Lower leg skin (tissue), 3 donors: ENCODE measurements at regions not wholly inside any gene's neighbourhood (a gene's known extent, or its start where the extent isn't known, plus 50 kb on each side); places are given as distances from the start of the nearest gene placed in this dataset.
"Not testable (repeated sequence)": the region's sequence is repeated elsewhere in the genome, so short reads cannot be mapped to it uniquely, and the experiment has no call there.

Experiments used
- CTCF ChIP-seq, 3 donors: fragments of 450-650 bp; IDR thresholded peaks; one replicate each; pipeline ENCODE4 v1.5.1; 2016; ENCODE audit warnings: antibody characterized with exemption in 3 of 3, mild to moderate bottlenecking in 3 of 3, moderate library complexity in 2 of 3
- POLR2A ChIP-seq, 2 donors: fragments of 450-650 bp; IDR thresholded peaks; one replicate each; pipeline ENCODE4 v1.6.1; 2016 to 2017; ENCODE audit warnings: antibody characterized with exemption in 2 of 2, mild to moderate bottlenecking in 1 of 2, moderate library complexity in 1 of 2

GRCh38 chr13:83101574-83102247 is 780.6 kb downstream of the SLITRK1 start:
- TF ChIP-seq CTCF, POLR2A (IDR thresholded peaks at IDR 0.05): not testable (repeated sequence)
